ENCODE measurements at regions not wholly inside any gene's neighbourhood (a gene's known extent, or its start where the extent isn't known, plus 50 kb on each side); places are given as distances from the start of the nearest gene placed in this dataset.

- TF ChIP-seq CTCF (IDR thresholded peaks at IDR 0.05) (no peak), POLR2A (IDR thresholded peaks at IDR 0.05) (no peak)
Observed at GRCh38 chr9:31847963-31848362, 536.5 kb upstream of the ACO1 start.

Measured in right lobe of liver (tissue), 4 donors.